NB4 (cell line): ENCODE measurements at regions not wholly inside any gene's neighbourhood (a gene's known extent, or its start where the extent isn't known, plus 50 kb on each side); places are given as distances from the start of the nearest gene placed in this dataset.

Source experiments
- POLR2A ChIP-seq: IDR thresholded peaks from 2 replicates; pipeline ENCODE4 v1.6.1; 2011; ENCODE audit warnings: mild to moderate bottlenecking; ENCODE audit not compliant: insufficient read length; ENCODE audit errors: extremely low read depth
- TF ChIP-seq, protein P1 (sequence below): IDR thresholded peaks from one replicate; pipeline ENCODE4 v1.5.1; 2012; ENCODE audit warnings: low read depth, low read length

DNA sequence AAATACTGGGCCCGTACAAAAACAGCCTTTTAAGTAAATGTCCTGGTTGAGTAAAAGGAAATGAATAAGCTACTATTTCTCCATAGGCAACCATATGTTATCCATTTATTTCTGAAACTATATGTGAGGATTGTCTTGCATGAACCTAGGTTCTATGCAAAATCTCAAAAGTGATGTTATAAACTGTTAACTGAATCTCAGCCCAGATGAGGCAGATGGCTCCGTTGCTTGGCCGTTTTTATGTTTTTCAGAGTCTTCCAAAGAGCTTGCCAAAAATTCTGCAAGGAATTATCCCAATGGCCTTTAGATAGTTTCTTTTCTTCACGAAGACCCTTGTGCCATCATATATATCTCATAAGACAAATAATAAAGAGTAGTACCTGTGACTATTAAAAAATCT lies 1669.5 kb upstream of the DDX18 start:
- TF ChIP-seq, protein P1, sequence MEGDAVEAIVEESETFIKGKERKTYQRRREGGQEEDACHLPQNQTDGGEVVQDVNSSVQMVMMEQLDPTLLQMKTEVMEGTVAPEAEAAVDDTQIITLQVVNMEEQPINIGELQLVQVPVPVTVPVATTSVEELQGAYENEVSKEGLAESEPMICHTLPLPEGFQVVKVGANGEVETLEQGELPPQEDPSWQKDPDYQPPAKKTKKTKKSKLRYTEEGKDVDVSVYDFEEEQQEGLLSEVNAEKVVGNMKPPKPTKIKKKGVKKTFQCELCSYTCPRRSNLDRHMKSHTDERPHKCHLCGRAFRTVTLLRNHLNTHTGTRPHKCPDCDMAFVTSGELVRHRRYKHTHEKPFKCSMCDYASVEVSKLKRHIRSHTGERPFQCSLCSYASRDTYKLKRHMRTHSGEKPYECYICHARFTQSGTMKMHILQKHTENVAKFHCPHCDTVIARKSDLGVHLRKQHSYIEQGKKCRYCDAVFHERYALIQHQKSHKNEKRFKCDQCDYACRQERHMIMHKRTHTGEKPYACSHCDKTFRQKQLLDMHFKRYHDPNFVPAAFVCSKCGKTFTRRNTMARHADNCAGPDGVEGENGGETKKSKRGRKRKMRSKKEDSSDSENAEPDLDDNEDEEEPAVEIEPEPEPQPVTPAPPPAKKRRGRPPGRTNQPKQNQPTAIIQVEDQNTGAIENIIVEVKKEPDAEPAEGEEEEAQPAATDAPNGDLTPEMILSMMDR: no peak
- TF ChIP-seq POLR2A: no peak
